Spinal cord (tissue), 9 donors: ENCODE measurements at regions not wholly inside any gene's neighbourhood (a gene's known extent, or its start where the extent isn't known, plus 50 kb on each side); places are given as distances from the start of the nearest gene placed in this dataset.
A peak's percentile ranks its signal among the peaks of the same experiment; 100 is the strongest.

Source experiments
- DNase-seq, 6 donors: peaks; one replicate each; pipeline versions ENCODE4 v3.0.0 to v3.0.0-alpha.2; 2013 to 2015; ENCODE audit warnings: low spot score in 6 of 6, low read depth in 4 of 6
- H3K27ac ChIP-seq: one replicate; pipeline ENCODE4 v1.5.1; 2013; ENCODE audit warnings: low read depth, low read length, control low read depth
- H3K27me3 ChIP-seq: one replicate; pipeline ENCODE4 v1.6.1; 2013; ENCODE audit warnings: low read length; ENCODE audit not compliant: control insufficient read depth, insufficient read depth
- H3K36me3 ChIP-seq: one replicate; pipeline ENCODE4 v1.6.1; 2013; ENCODE audit warnings: low read length; ENCODE audit not compliant: control insufficient read depth, insufficient read depth
- H3K4me1 ChIP-seq: one replicate; pipeline ENCODE4 v1.6.1; 2013; ENCODE audit warnings: low read length; ENCODE audit not compliant: control insufficient read depth, insufficient read depth
- H3K4me3 ChIP-seq: one replicate; pipeline ENCODE4 v1.5.1; 2013; ENCODE audit warnings: low read depth, low read length, control low read depth
- H3K9me3 ChIP-seq: one replicate; pipeline ENCODE4 v1.6.1; 2013; ENCODE audit warnings: low read length; ENCODE audit not compliant: control insufficient read depth, insufficient read depth
- WGBS: methylation state at CpG from one replicate; pipeline ENCODE4 v1.1.5; 2013; ENCODE audit warnings: missing lambda C conversion rate; ENCODE audit not compliant: insufficient coverage; 5-methylcytosine and 5-hydroxymethylcytosine counted together
- donor health status: healthy.

DNA sequence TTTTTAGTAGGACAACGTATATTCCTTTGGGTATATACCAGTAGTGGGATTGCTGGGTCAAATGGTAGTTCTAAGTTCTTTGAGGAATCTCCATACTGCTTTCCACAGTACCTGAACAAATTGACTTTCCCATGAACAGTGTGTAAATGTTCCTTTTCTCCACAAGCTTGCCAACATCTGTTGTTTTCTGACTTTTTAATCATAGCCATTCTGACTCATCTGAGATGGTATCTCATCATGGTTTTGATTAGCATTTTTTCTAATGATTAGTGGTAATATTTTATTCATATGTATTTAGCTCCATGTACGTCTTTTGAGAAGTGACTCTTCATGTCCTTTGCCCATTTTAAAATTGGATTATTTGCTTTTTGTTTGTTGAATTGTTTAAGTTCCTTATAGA, 58.4 kb upstream of the CERS6 start:
- Histone ChIP-seq H3K4me3 (no peak overlapping the region), H3K9me3 (no peaks in the 10 kb centered on the region), H3K4me1 (no peaks in the 10 kb centered on the region), H3K36me3 (no peaks in the 10 kb centered on the region), H3K27me3 (no peaks in the 10 kb centered on the region), H3K27ac (no peak overlapping the region)
- DNase-seq: no peak
- no CpG with 5 or more reads among the region's 2 CpGs for WGBS

DNA sequence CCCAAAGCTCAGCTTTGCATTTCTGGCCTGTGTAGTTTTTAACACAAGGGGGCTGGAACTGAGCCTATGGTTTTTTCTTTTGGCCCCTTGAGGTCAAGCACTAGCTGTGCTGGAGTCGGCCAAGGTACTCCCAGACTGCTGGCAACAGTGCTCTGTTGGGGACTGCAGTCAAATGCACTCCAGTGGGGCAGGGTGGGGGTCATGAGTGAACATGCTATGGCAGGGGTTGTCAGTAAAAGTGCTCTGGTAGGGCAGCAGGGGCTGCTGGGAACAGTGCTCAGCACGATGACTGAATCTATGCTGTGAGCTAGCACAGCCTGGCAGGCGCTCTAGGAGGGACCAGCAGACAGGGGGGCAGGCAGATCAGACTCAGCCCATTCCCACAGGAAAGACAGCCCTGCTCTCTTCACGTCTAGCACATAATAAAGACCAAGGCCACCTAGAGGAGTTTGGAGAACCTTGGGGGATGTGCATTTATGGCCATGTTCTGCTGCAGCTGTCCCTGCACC, 55.0 kb upstream of the CERS6 start:
- H3K36me3 ChIP-seq: no peaks in the 10 kb centered on the region
- H3K27ac ChIP-seq: no peak overlapping the region
- no peaks in the 10 kb centered on the region for H3K27me3 ChIP-seq
- peak in 1 of 6 donors; percentile 5 for DNase-seq
- H3K4me3 ChIP-seq: no peak overlapping the region
- H3K9me3 ChIP-seq: no peaks in the 10 kb centered on the region
- H3K4me1 ChIP-seq: no peaks in the 10 kb centered on the region
- 61% methylated on average over 2 of the region's 4 CpGs for WGBS

GRCh38 chr2:168401771-168402170, 54.3 kb upstream of the CERS6 start:
- no peak overlapping the region for H3K27ac ChIP-seq
- WGBS: 57% methylated on average over 1 of the region's 1 CpG
- no peak for DNase-seq

DNA sequence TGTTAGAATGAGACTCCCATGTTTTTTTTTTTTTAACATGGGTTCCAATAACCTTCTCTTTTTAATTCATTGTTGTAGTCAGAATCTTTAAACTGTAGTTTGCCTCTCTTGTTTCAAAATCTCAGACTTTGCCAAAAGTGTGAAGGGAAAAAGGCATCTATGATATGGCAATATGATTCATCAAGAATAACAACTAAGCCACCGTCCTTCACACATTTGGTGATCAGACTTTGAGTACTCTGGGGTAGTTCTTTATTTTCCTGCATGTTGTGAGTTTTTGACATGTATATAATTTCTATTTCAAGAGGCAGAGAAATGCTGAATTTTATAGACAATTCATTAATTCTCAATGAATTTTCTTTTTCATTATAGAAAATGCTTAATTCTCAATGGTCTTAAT, 53.5 kb upstream of the CERS6 start:
- no CpG with 5 or more reads among the region's 1 CpG for WGBS
- DNase-seq: no peak

More at GRCh38 chr2:168401771-168402170, 54.3 kb upstream of the CERS6 start:
- Histone ChIP-seq H3K9me3 (no peaks in the 10 kb centered on the region), H3K4me1 (no peaks in the 10 kb centered on the region), H3K27me3 (no peaks in the 10 kb centered on the region), H3K4me3 (no peak overlapping the region), H3K36me3 (no peaks in the 10 kb centered on the region)

DNA sequence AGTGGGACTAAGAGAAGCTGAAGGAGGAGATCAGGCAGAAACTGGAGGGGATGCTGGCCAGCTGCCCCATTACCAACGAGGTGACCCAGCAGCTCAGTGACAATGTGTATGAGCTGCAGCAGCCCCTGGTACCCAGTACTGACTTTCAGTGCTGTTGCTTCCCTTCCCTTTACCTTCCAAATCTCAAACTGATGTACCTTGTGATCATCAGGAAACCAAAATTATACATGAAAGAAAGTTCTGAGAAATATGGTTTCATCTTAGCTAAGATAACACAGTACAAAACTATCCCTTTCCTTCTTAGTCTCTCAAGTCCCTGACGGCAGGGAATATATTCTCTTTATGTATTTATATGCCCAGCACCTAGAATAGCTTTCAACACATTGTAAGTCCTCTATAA, 52.3 kb upstream of the CERS6 start:
- Histone ChIP-seq H3K27me3 (no peaks in the 10 kb centered on the region), H3K4me1 (no peaks in the 10 kb centered on the region), H3K36me3 (no peaks in the 10 kb centered on the region), H3K4me3 (no peak overlapping the region), H3K27ac (no peak overlapping the region), H3K9me3 (no peaks in the 10 kb centered on the region)
- WGBS: 56% methylated on average over 1 of the region's 2 CpGs
- DNase-seq: no peak

More for the DNA sequence above, 53.5 kb upstream of the CERS6 start:
- Histone ChIP-seq H3K36me3 (no peaks in the 10 kb centered on the region), H3K27me3 (no peaks in the 10 kb centered on the region), H3K9me3 (no peaks in the 10 kb centered on the region), H3K27ac (no peak overlapping the region), H3K4me1 (no peaks in the 10 kb centered on the region), H3K4me3 (no peak overlapping the region)

- H3K4me1 ChIP-seq: no peaks in the 10 kb centered on the region
- H3K27ac ChIP-seq: no peak overlapping the region
- no peaks in the 10 kb centered on the region for H3K36me3 ChIP-seq
- H3K9me3 ChIP-seq: no peaks in the 10 kb centered on the region
- WGBS: no CpG with 5 or more reads among the region's 2 CpGs
- no peaks in the 10 kb centered on the region for H3K27me3 ChIP-seq
- DNase-seq: no peak
- H3K4me3 ChIP-seq: no peak overlapping the region
Observed at GRCh38 chr2:168404764-168405163, 51.3 kb upstream of the CERS6 start.
